Coronary artery (tissue), 2 donors: ENCODE measurements at regions not wholly inside any gene's neighbourhood (a gene's known extent, or its start where the extent isn't known, plus 50 kb on each side); places are given as distances from the start of the nearest gene placed in this dataset.

Source experiments
- DNase-seq: peaks from one replicate; pipeline ENCODE4 v3.0.0-alpha.2; 2017; ENCODE audit warnings: low spot score
- H3K27ac ChIP-seq, 2 donors: fragments of 200-600 bp; sonication (generic); one replicate each; pipeline ENCODE4 v1.5.1; 2016 to 2019
- H3K4me3 ChIP-seq: fragments of 200-600 bp; sonication (generic); 2 replicates; pipeline ENCODE4 v1.5.1; 2016; ENCODE audit warnings: mild to moderate bottlenecking, moderate library complexity
- TF ChIP-seq, protein P1 (sequence below): fragments of 200-600 bp; sonication (generic); IDR thresholded peaks from one replicate; pipeline ENCODE4 v1.5.1; 2019; ENCODE audit warnings: antibody characterized with exemption

DNA sequence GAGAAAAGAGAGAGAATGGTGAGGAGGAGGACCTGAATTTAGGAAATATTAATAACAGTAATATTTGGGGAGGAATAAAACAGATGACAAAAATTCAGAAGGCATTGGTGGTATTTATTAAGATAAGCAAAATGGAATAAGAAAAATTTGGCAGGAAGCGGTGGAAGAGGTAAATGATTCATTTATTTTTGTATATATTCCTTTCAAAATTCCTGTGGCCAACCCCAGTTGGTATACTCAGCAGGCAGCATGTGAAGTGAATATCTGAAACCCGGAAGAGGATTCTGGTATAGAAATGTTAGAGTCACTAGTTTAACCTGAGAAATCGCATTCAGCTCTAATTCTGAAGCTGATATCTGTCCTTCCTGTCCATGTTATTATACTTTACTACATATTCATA is 792.0 kb downstream of the KCNJ2 start:
- H3K27ac ChIP-seq, result no peak overlapping the region
- no peak for DNase-seq
- TF ChIP-seq, protein P1, sequence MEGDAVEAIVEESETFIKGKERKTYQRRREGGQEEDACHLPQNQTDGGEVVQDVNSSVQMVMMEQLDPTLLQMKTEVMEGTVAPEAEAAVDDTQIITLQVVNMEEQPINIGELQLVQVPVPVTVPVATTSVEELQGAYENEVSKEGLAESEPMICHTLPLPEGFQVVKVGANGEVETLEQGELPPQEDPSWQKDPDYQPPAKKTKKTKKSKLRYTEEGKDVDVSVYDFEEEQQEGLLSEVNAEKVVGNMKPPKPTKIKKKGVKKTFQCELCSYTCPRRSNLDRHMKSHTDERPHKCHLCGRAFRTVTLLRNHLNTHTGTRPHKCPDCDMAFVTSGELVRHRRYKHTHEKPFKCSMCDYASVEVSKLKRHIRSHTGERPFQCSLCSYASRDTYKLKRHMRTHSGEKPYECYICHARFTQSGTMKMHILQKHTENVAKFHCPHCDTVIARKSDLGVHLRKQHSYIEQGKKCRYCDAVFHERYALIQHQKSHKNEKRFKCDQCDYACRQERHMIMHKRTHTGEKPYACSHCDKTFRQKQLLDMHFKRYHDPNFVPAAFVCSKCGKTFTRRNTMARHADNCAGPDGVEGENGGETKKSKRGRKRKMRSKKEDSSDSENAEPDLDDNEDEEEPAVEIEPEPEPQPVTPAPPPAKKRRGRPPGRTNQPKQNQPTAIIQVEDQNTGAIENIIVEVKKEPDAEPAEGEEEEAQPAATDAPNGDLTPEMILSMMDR, result no peak
- H3K4me3 ChIP-seq, result no peak overlapping the region

DNA sequence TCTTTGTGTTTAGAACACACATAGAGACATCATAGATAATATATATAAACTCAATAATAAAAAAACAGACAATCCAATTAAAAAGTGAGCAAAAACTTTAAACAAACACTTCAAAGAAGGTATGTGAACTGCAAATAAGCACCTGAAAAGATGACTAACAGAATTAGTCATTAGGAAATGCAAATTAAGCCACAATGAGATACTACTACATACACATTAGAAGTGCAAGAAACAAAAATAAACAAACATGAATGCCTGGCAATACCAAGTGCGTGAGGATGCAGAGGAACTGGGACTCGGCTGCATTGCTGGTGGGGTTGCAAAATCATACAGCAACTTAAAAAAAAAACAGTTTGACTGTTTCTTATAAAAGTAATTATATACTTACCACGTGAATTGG is 799.0 kb downstream of the KCNJ2 start:
- no peak for DNase-seq
- TF ChIP-seq, protein P1, result no peak
- Histone ChIP-seq H3K4me3 (no peak overlapping the region), H3K27ac (no peak overlapping the region)

DNA sequence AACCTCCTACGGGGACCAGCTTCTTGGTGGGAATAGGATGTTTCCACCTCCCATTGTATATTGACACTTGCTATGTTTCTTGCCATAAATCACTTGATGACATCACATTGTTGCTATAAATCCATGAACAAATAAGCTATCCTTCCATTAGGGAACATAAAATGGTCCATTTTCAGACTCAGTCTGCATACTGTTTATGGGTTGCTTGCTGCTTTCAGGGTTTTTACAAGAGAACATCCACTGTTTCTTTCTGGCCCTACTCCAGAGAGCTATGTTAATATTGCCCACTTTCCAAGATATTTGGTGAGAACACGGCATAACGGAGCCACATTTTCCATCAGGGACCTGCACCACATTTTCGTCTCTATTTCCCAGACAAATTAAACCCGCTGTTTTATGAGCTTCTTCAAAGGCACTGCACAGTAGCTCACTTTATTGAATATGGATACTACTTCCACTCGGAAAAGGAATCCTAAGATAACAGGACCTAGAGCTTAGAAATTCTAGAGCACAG is 800.2 kb downstream of the KCNJ2 start:
- TF ChIP-seq, protein P1, result no peak
- H3K4me3 ChIP-seq, result no peak overlapping the region
- no peak for DNase-seq
- H3K27ac ChIP-seq, result no peak overlapping the region

DNA sequence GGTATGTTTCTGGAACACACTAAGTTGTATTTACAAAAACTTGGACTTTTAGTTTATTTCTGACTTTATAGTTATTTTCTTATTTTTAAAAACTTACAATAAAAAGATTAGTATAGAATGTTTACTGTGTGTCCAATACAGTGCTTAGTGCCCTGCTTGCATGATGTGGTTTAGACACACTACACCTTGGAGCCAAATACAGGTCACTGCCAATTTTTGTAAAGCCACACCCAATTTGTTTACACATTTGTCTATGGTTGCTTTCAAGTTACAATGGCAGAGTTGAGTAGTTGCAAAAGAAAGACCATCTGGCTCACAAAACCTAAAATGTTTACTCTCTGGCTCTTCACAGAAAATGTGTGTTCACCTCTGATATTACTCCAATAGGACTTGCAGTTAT is 807.1 kb downstream of the KCNJ2 start:
- Histone ChIP-seq H3K4me3 (no peak overlapping the region), H3K27ac (no peak overlapping the region)
- no peak for DNase-seq
- TF ChIP-seq, protein P1, result no peak

DNA sequence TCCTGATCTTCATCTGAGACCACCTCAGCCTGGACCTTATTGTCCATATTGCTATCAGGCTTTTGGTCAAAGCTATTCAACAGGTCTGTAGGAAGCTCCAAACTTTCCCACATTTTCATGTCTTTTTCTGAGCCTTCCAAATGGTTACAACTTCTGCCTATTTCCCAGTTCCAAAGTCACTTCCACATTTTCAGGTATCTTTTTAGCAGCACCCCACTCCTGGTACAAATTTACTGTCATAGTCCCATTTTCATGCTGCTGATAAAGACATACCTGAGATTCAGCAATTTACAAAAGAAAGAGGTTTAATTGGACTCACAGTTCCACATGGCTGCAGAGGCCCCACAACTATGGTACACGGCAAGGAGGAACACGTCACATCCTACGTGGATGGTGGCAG is 815.5 kb downstream of the KCNJ2 start:
- TF ChIP-seq, protein P1, result no peak
- Histone ChIP-seq H3K27ac (no peak overlapping the region), H3K4me3 (no peak overlapping the region)
- DNase-seq, result no peak

DNA sequence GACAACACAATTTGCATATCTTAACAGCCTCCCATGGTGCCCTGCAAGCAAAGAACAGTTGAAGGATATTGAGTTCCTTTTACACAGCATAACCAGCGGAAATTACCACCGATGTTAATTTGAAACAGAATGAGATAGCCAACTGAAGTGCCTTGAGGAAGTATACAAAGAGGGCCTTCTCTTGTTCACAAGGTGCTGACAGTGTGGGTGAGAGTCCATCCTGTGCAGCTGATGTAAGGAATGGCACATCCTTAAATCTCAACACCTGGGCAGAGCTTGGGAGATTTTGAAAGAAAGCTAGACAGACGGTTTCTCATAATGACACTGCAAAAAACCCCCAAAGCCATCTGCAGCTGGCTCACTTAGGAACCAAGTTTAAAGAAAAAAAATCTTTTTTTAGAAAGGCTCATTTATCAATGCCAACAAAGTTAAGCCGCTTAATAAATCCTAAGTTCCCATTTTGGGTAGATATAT is 818.6 kb downstream of the KCNJ2 start:
- no peak for DNase-seq
- TF ChIP-seq, protein P1, result no peak
- no peak overlapping the region for H3K4me3 ChIP-seq
- H3K27ac ChIP-seq, result no peak overlapping the region

DNA sequence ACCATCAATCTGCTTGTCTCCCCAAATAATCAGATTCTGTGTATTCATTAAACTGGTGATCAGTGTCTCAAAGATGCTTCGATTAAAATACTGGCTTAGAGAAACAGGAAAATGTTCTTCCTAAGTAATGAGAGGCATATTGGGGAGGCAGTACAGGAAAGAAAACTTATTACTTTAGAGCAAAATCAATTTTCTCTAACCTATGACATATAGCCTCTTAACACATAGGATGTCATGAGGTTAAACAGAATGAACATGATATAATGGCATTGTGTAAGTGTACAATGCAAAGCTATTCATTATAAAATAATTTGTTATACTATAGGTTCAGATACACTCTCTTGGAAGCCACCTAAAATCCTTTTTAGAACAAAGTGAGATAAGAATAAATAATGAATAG is 819.3 kb downstream of the KCNJ2 start:
- TF ChIP-seq, protein P1, result no peak
- Histone ChIP-seq H3K27ac (no peak overlapping the region), H3K4me3 (no peak overlapping the region)
- DNase-seq, result no peak
